Panc1 (cell line): ENCODE measurements at regions not wholly inside any gene's neighbourhood (a gene's known extent, or its start where the extent isn't known, plus 50 kb on each side); places are given as distances from the start of the nearest gene placed in this dataset.

Experiments
- CTCF ChIP-seq: fragments of 450-650 bp; IDR thresholded peaks from 2 replicates; pipeline ENCODE4 v1.5.1; 2017; ENCODE audit warnings: mild to moderate bottlenecking
- POLR2AphosphoS5 ChIP-seq: IDR thresholded peaks from 2 replicates; pipeline ENCODE4 v1.6.1; 2012; ENCODE audit warnings: mild to moderate bottlenecking, low read depth, low read length, moderate library complexity
- REST ChIP-seq, 2 experiments: IDR thresholded peaks; 2 replicates each; pipeline ENCODE4 v1.6.1; 2011 to 2012; ENCODE audit warnings: low read depth in 2 of 2, control low read depth in 1 of 2, low read length in 1 of 2, mild to moderate bottlenecking in 1 of 2, moderate library complexity in 1 of 2; ENCODE audit not compliant: insufficient read depth in 1 of 2
- SIN3A ChIP-seq: IDR thresholded peaks from 2 replicates; pipeline ENCODE4 v1.6.1; 2012; ENCODE audit warnings: low read depth, mild to moderate bottlenecking, low read length, moderate library complexity, borderline replicate concordance; ENCODE audit not compliant: insufficient read depth

GRCh38 chr7:112887337-112887736 is 97.1 kb upstream of the TMEM168 start:
- no peak for TF ChIP-seq CTCF
- no peak for TF ChIP-seq POLR2AphosphoS5
- no peak for TF ChIP-seq REST (IDR thresholded peaks at IDR 0.05; ENCODE audit: insufficient read depth in 1 of 2, low read depth in 2 of 2, low read length in 1 of 2)
- no peak for TF ChIP-seq SIN3A
